HEK293 (cell line): ENCODE measurements at regions not wholly inside any gene's neighbourhood (a gene's known extent, or its start where the extent isn't known, plus 50 kb on each side); places are given as distances from the start of the nearest gene placed in this dataset.

Source experiments
- CTCF ChIA-PET: fragments of 350-600 bp; formaldehyde crosslinking; extraction: SDS; loops from one replicate; lab custom pipeline; 2021; ENCODE audit warnings: antibody characterized with exemption; lab: Yijun Ruan, JAX
- POLR2A ChIA-PET: fragments of 300-600 bp; formaldehyde crosslinking; extraction: SDS; loops from one replicate; lab custom pipeline; 2020; ENCODE audit warnings: antibody characterized with exemption, inconsistent platforms; lab: Yijun Ruan, JAX
- H3K27ac ChIP-seq: fragments of 200-500 bp; sonication (Bioruptor generic); 2 replicates; pipeline ENCODE4 v1.5.1; 2014; ENCODE audit warnings: low read depth, low read length, control low read depth, inconsistent platforms; ENCODE audit errors: extremely low read depth
- H3K36me3 ChIP-seq, 2 experiments: fragments of 200-500 bp in 1 of 2; sonication (Bioruptor generic) in 1 of 2; 1 replicate in 1 of 2; 2 replicates in 1 of 2; pipeline ENCODE4 v1.5.1; 2014 to 2017; ENCODE audit warnings: inconsistent platforms in 2 of 2, low read length in 2 of 2; ENCODE audit not compliant: control insufficient read depth in 2 of 2, insufficient read depth in 1 of 2
- H3K4me1 ChIP-seq: fragments of 200-500 bp; sonication (Bioruptor generic); 2 replicates; pipeline ENCODE4 v1.5.1; 2014; ENCODE audit warnings: mild to moderate bottlenecking, low read length, inconsistent platforms; ENCODE audit not compliant: control insufficient read depth, insufficient read depth
- H3K4me3 ChIP-seq: 2 replicates; pipeline ENCODE4 v1.5.1; 2011; ENCODE audit warnings: low read depth, mild to moderate bottlenecking, control low read depth, low read length, moderate library complexity
- H3K9me3 ChIP-seq: fragments of 200-500 bp; sonication (Bioruptor generic); 2 replicates; pipeline ENCODE4 v1.5.1; 2014; ENCODE audit warnings: low read depth, low read length, inconsistent platforms; ENCODE audit not compliant: control insufficient read depth, insufficient read depth
- HOXD13 ChIP-seq: sonication (generic); formaldehyde crosslinking; IDR thresholded peaks from 2 replicates; pipeline ENCODE4 v1.8.0; 2022; ENCODE audit warnings: missing genetic modification reagents, borderline replicate concordance
- MYNN ChIP-seq: fragments of 450-650 bp; formaldehyde crosslinking; IDR thresholded peaks from 2 replicates; pipeline ENCODE4 v1.5.1; 2016; ENCODE audit warnings: missing biosample characterization, missing genetic modification characterization, borderline replicate concordance
- OSR2 ChIP-seq: fragments of 450-650 bp; formaldehyde crosslinking; IDR thresholded peaks from 2 replicates; pipeline ENCODE4 v1.5.1; 2016; ENCODE audit warnings: missing biosample characterization, missing genetic modification characterization
- SCRT1 ChIP-seq: fragments of 450-650 bp; formaldehyde crosslinking; IDR thresholded peaks from 2 replicates; pipeline ENCODE4 v1.5.1; 2016; ENCODE audit warnings: missing biosample characterization, missing genetic modification characterization, borderline replicate concordance
- SCRT2 ChIP-seq: fragments of 450-650 bp; formaldehyde crosslinking; IDR thresholded peaks from 2 replicates; pipeline ENCODE4 v1.5.1; 2016; ENCODE audit warnings: missing biosample characterization, missing genetic modification characterization
- YY1 ChIP-seq: fragments of 450-650 bp; formaldehyde crosslinking; IDR thresholded peaks from 2 replicates; pipeline ENCODE4 v1.5.1; 2018; ENCODE audit warnings: missing biosample characterization, missing genetic modification characterization
- ZNF214 ChIP-seq: fragments of 450-650 bp; formaldehyde crosslinking; IDR thresholded peaks from 2 replicates; pipeline ENCODE4 v1.5.1; 2017; ENCODE audit warnings: missing biosample characterization, mild to moderate bottlenecking, missing genetic modification characterization, borderline replicate concordance
- ZNF302 ChIP-seq: fragments of 450-650 bp; formaldehyde crosslinking; IDR thresholded peaks from 2 replicates; pipeline ENCODE4 v1.5.1; 2016; ENCODE audit warnings: missing biosample characterization, missing genetic modification characterization, low read depth
- ZNF48 ChIP-seq: fragments of 450-650 bp; formaldehyde crosslinking; IDR thresholded peaks from 2 replicates; pipeline ENCODE4 v1.5.1; 2016; ENCODE audit warnings: missing biosample characterization, missing genetic modification characterization
- ZNF501 ChIP-seq: fragments of 450-650 bp; formaldehyde crosslinking; IDR thresholded peaks from 2 replicates; pipeline ENCODE4 v1.5.1; 2016; ENCODE audit warnings: missing biosample characterization, missing genetic modification characterization
- ZNF626 ChIP-seq: fragments of 450-650 bp; sonication (Bioruptor Pico); formaldehyde crosslinking; IDR thresholded peaks from 2 replicates; pipeline ENCODE4 v1.5.1; 2018; ENCODE audit warnings: missing biosample characterization, missing genetic modification characterization, inconsistent platforms
- ZNF664 ChIP-seq: fragments of 450-650 bp; formaldehyde crosslinking; IDR thresholded peaks from 2 replicates; pipeline ENCODE4 v1.5.1; 2016; ENCODE audit warnings: missing biosample characterization, missing genetic modification characterization
- ZNF670 ChIP-seq: fragments of 450-650 bp; formaldehyde crosslinking; IDR thresholded peaks from 2 replicates; pipeline ENCODE4 v1.5.1; 2016; ENCODE audit warnings: missing biosample characterization, missing genetic modification characterization, low read depth
- ZNF785 ChIP-seq: fragments of 450-650 bp; formaldehyde crosslinking; IDR thresholded peaks from 2 replicates; pipeline ENCODE4 v1.5.1; 2016; ENCODE audit warnings: missing biosample characterization, missing genetic modification characterization
- ZNF843 ChIP-seq: fragments of 450-650 bp; formaldehyde crosslinking; IDR thresholded peaks from 2 replicates; pipeline ENCODE4 v1.5.1; 2016; ENCODE audit warnings: missing biosample characterization, missing genetic modification characterization
- ZSCAN30 ChIP-seq: fragments of 450-650 bp; IDR thresholded peaks from 2 replicates; pipeline ENCODE4 v1.5.1; 2018; ENCODE audit warnings: missing biosample characterization, mild to moderate bottlenecking, missing genetic modification characterization, moderate library complexity
- ZXDB ChIP-seq: fragments of 450-650 bp; formaldehyde crosslinking; IDR thresholded peaks from 2 replicates; pipeline ENCODE4 v1.5.1; 2016; ENCODE audit warnings: missing biosample characterization, missing genetic modification characterization
- TF ChIP-seq, protein P1 (sequence below): fragments of 450-650 bp; formaldehyde crosslinking; IDR thresholded peaks from 2 replicates; pipeline ENCODE4 v1.5.1; 2016; ENCODE audit warnings: missing biosample characterization, missing genetic modification characterization
- TF ChIP-seq, protein P2 (sequence below): fragments of 450-650 bp; formaldehyde crosslinking; IDR thresholded peaks from 2 replicates; pipeline ENCODE4 v1.5.1; 2016; ENCODE audit warnings: missing biosample characterization, missing genetic modification characterization
- TF ChIP-seq, protein P3 (sequence below): fragments of 450-650 bp; formaldehyde crosslinking; IDR thresholded peaks from 2 replicates; pipeline ENCODE4 v1.5.1; 2016; ENCODE audit warnings: missing biosample characterization, missing genetic modification characterization
- TF ChIP-seq, protein P4 (sequence below): fragments of 450-650 bp; formaldehyde crosslinking; IDR thresholded peaks from 2 replicates; pipeline ENCODE4 v1.5.1; 2016; ENCODE audit warnings: missing biosample characterization, missing genetic modification characterization
- TF ChIP-seq, protein P5 (sequence below): fragments of 450-650 bp; formaldehyde crosslinking; IDR thresholded peaks from 2 replicates; pipeline ENCODE4 v1.5.1; 2016; ENCODE audit warnings: missing biosample characterization, missing genetic modification characterization

DNA sequence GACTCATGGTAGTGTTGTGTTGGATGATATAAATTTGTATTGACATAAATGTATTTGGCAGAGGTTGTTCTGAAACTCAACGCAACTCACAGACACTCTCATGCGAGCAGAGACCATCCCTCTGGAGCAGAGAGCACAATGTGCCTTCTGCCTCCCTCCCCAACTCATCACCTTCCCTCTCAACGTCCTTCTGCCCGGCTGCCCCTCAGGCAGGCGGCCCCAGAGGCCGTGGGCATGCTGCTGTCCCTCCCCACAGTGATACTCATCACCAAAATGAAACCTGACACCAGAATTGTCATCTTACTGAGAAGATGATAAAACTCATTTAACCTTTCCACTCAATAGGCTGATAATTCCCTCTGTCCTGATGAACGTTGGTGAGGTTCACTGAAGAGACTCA is 260.6 kb downstream of the ETS1 start (continued):
- TF ChIP-seq ZNF214 (tag by site-specific recombination) (no peak), YY1 (tag by site-specific recombination) (no peak), SCRT2 (tag by site-specific recombination) (no peak), ZXDB (tag by site-specific recombination) (no peak), ZNF302 (tag by site-specific recombination) (no peak), ZNF664 (tag by site-specific recombination) (no peak)

DNA sequence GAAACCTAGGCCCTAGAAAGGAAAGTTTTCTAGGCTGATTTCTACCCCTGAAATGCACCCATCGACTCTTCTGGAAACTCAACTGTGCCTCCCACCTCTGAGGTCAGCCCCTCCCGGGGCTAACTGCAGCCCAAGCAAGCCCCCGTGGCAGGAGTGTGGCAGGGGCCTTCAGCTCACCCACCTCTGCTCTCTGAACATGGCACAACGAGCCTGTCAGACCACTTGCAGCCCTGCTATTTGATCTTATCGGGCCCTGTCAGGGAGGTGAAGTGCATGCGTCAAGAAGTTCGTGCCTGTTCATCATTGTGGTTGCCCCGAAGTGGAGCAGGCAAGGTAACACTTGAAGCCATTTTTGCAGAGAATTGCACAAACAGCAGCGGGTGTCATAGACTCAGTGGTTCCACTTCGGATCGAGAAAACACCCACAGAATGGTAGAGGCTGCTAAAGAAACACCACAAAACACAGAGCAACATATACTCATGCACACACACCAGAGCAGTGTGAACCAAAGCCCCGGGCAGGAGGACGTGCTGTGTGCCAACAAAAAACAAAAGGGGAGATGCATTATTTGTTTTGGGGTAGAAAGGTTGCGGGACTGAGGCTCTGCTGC is 262.7 kb downstream of the ETS1 start:
- Histone ChIP-seq H3K4me1 (no peaks in the 10 kb centered on the region), H3K4me3 (no peak overlapping the region), H3K27ac (no peak overlapping the region), H3K36me3 (no peaks in the 10 kb centered on the region), H3K9me3 (no peaks in the 10 kb centered on the region)
- TF ChIP-seq, protein P1, sequence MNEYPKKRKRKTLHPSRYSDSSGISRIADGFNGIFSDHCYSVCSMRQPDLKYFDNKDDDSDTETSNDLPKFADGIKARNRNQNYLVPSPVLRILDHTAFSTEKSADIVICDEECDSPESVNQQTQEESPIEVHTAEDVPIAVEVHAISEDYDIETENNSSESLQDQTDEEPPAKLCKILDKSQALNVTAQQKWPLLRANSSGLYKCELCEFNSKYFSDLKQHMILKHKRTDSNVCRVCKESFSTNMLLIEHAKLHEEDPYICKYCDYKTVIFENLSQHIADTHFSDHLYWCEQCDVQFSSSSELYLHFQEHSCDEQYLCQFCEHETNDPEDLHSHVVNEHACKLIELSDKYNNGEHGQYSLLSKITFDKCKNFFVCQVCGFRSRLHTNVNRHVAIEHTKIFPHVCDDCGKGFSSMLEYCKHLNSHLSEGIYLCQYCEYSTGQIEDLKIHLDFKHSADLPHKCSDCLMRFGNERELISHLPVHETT (tag by site-specific recombination), result no peak
- TF ChIP-seq OSR2 (no peak), ZNF48 (no peak), ZNF664 (tag by site-specific recombination) (no peak), ZNF670 (tag by site-specific recombination) (no peak), SCRT2 (tag by site-specific recombination) (no peak), ZSCAN30 (tag by site-specific recombination) (no peak), MYNN (tag by site-specific recombination) (no peak), ZNF214 (tag by site-specific recombination) (no peak), SCRT1 (tag by site-specific recombination) (no peak), ZNF843 (tag by site-specific recombination) (no peak), ZNF501 (tag by site-specific recombination) (no peak), ZNF785 (no peak), ZNF626 (no peak), HOXD13 (CRISPR knock-in tag) (no peak)
- TF ChIP-seq, protein P2, sequence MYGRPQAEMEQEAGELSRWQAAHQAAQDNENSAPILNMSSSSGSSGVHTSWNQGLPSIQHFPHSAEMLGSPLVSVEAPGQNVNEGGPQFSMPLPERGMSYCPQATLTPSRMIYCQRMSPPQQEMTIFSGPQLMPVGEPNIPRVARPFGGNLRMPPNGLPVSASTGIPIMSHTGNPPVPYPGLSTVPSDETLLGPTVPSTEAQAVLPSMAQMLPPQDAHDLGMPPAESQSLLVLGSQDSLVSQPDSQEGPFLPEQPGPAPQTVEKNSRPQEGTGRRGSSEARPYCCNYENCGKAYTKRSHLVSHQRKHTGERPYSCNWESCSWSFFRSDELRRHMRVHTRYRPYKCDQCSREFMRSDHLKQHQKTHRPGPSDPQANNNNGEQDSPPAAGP (tag by site-specific recombination), result no peak
- TF ChIP-seq, protein P3, sequence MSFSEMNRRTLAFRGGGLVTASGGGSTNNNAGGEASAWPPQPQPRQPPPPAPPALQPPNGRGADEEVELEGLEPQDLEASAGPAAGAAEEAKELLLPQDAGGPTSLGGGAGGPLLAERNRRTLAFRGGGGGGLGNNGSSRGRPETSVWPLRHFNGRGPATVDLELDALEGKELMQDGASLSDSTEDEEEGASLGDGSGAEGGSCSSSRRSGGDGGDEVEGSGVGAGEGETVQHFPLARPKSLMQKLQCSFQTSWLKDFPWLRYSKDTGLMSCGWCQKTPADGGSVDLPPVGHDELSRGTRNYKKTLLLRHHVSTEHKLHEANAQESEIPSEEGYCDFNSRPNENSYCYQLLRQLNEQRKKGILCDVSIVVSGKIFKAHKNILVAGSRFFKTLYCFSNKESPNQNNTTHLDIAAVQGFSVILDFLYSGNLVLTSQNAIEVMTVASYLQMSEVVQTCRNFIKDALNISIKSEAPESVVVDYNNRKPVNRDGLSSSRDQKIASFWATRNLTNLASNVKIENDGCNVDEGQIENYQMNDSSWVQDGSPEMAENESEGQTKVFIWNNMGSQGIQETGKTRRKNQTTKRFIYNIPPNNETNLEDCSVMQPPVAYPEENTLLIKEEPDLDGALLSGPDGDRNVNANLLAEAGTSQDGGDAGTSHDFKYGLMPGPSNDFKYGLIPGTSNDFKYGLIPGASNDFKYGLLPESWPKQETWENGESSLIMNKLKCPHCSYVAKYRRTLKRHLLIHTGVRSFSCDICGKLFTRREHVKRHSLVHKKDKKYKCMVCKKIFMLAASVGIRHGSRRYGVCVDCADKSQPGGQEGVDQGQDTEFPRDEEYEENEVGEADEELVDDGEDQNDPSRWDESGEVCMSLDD, result no peak
- TF ChIP-seq, protein P4, sequence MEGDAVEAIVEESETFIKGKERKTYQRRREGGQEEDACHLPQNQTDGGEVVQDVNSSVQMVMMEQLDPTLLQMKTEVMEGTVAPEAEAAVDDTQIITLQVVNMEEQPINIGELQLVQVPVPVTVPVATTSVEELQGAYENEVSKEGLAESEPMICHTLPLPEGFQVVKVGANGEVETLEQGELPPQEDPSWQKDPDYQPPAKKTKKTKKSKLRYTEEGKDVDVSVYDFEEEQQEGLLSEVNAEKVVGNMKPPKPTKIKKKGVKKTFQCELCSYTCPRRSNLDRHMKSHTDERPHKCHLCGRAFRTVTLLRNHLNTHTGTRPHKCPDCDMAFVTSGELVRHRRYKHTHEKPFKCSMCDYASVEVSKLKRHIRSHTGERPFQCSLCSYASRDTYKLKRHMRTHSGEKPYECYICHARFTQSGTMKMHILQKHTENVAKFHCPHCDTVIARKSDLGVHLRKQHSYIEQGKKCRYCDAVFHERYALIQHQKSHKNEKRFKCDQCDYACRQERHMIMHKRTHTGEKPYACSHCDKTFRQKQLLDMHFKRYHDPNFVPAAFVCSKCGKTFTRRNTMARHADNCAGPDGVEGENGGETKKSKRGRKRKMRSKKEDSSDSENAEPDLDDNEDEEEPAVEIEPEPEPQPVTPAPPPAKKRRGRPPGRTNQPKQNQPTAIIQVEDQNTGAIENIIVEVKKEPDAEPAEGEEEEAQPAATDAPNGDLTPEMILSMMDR (tag by site-specific recombination), result no peak
- TF ChIP-seq, protein P5, sequence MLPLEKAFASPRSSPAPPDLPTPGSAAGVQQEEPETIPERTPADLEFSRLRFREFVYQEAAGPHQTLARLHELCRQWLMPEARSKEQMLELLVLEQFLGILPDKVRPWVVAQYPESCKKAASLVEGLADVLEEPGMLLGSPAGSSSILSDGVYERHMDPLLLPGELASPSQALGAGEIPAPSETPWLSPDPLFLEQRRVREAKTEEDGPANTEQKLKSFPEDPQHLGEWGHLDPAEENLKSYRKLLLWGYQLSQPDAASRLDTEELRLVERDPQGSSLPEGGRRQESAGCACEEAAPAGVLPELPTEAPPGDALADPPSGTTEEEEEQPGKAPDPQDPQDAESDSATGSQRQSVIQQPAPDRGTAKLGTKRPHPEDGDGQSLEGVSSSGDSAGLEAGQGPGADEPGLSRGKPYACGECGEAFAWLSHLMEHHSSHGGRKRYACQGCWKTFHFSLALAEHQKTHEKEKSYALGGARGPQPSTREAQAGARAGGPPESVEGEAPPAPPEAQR (tag by site-specific recombination), result no peak
- ChIA-PET POLR2A (no interaction called here), CTCF (interaction anchor here (0.5 to 1.6 kb wide), 5 partner anchors 9 to 306 kb away, joined by 3 to 4 read pairs (median 4); no protein-coding TSS in a partner anchor)
